ENCODE measurements at regions not wholly inside any gene's neighbourhood (a gene's known extent, or its start where the extent isn't known, plus 50 kb on each side); places are given as distances from the start of the nearest gene placed in this dataset.
"Not testable (repeated sequence)": the region's sequence is repeated elsewhere in the genome, so short reads cannot be mapped to it uniquely, and the experiment has no call there.

DNA sequence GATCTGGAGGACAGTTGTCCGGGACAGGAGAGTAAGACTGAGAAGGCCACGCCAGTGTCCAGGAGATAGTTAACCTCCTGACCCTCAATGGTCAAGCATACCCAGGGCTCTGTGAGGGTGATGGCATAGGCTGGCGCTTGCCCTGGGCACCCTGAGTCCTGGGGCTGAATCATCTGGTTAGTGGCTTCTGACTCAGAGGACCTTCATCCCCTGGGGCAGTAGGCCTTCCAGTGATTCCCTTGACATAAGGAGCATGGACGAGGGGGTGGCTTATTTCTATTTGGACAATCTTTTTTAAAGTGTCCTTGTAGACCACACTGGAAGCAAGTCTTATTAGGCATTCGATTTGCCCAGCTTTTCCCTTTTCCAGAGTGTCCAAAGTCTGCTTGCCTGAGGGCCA is 108.4 kb upstream of the SHISA3 start:
- not testable (repeated sequence) for TF ChIP-seq EZH2 (IDR thresholded peaks at IDR 0.05); CTCF (IDR thresholded peaks at IDR 0.05 in 2 of 3, conservative IDR thresholded peaks at IDR 0.05 in 1 of 3; ENCODE audit: borderline replicate concordance in 1 of 3, insufficient read depth in 1 of 3, low read depth in 2 of 3, low read length in 2 of 3); EZH2phosphoT487 (IDR thresholded peaks at IDR 0.05; ENCODE audit: borderline replicate concordance); POLR2A (IDR thresholded peaks at IDR 0.05; ENCODE audit: borderline replicate concordance, extremely low read depth, insufficient read depth, insufficient read length); ZNF274 (IDR thresholded peaks at IDR 0.05; ENCODE audit: low read depth, low read length); RAD21 (IDR thresholded peaks at IDR 0.05; ENCODE audit: low read depth); POLR2AphosphoS5 (IDR thresholded peaks at IDR 0.05; ENCODE audit: low read depth, low read length); ZBTB33 (IDR thresholded peaks at IDR 0.05; ENCODE audit: extremely low read depth, insufficient replicate concordance, low read length); SIN3A (IDR thresholded peaks at IDR 0.05; ENCODE audit: low read depth); MAX (IDR thresholded peaks at IDR 0.05); SP1 (IDR thresholded peaks at IDR 0.05; ENCODE audit: low read depth)
- TF ChIP-seq, protein P1, sequence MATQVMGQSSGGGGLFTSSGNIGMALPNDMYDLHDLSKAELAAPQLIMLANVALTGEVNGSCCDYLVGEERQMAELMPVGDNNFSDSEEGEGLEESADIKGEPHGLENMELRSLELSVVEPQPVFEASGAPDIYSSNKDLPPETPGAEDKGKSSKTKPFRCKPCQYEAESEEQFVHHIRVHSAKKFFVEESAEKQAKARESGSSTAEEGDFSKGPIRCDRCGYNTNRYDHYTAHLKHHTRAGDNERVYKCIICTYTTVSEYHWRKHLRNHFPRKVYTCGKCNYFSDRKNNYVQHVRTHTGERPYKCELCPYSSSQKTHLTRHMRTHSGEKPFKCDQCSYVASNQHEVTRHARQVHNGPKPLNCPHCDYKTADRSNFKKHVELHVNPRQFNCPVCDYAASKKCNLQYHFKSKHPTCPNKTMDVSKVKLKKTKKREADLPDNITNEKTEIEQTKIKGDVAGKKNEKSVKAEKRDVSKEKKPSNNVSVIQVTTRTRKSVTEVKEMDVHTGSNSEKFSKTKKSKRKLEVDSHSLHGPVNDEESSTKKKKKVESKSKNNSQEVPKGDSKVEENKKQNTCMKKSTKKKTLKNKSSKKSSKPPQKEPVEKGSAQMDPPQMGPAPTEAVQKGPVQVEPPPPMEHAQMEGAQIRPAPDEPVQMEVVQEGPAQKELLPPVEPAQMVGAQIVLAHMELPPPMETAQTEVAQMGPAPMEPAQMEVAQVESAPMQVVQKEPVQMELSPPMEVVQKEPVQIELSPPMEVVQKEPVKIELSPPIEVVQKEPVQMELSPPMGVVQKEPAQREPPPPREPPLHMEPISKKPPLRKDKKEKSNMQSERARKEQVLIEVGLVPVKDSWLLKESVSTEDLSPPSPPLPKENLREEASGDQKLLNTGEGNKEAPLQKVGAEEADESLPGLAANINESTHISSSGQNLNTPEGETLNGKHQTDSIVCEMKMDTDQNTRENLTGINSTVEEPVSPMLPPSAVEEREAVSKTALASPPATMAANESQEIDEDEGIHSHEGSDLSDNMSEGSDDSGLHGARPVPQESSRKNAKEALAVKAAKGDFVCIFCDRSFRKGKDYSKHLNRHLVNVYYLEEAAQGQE (IDR thresholded peaks at IDR 0.05; ENCODE audit: low read depth): not testable (repeated sequence)
- TF ChIP-seq, protein P2, sequence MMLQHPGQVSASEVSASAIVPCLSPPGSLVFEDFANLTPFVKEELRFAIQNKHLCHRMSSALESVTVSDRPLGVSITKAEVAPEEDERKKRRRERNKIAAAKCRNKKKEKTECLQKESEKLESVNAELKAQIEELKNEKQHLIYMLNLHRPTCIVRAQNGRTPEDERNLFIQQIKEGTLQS (IDR thresholded peaks at IDR 0.05): not testable (repeated sequence)

Measured in HCT116 (cell line).